ENCODE measurements at regions not wholly inside any gene's neighbourhood (a gene's known extent, or its start where the extent isn't known, plus 50 kb on each side); places are given as distances from the start of the nearest gene placed in this dataset.
"Not testable (repeated sequence)": the region's sequence is repeated elsewhere in the genome, so short reads cannot be mapped to it uniquely, and the experiment has no call there.

DNA sequence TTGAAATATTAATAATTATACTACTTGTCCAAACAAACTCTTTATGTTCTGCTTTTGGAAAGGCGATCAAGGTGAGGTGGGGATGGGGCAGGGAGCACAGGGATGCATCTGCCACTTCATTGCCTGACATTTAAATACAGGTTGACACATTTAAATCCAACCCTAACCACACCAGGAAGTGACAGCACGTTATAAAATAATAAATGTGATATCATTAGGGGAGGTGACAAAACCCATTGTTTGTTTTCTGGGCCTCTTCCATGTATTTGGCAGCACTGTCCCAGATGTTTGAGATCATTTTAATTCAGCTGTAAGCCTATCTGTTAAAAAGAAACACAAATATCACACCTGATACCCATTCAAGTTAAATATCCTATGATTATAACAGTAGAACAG lies 342.4 kb upstream of the ARID1B start:
- H3K36me3 Mint-ChIP-seq, result no peaks in the 10 kb centered on the region
- no peaks in the 10 kb centered on the region for H3K27me3 Mint-ChIP-seq
- H3K27ac Mint-ChIP-seq, result no peak overlapping the region
- ATAC-seq (replicated peaks) (no peak), DNase-seq (no peak)
- H3K9me3 Mint-ChIP-seq, result peaks cover 0 to 7% of the 10 kb centered on the region in 2 donors
- H3K4me1 Mint-ChIP-seq, result no peaks in the 10 kb centered on the region
- H3K4me3 Mint-ChIP-seq, result no peak overlapping the region

DNA sequence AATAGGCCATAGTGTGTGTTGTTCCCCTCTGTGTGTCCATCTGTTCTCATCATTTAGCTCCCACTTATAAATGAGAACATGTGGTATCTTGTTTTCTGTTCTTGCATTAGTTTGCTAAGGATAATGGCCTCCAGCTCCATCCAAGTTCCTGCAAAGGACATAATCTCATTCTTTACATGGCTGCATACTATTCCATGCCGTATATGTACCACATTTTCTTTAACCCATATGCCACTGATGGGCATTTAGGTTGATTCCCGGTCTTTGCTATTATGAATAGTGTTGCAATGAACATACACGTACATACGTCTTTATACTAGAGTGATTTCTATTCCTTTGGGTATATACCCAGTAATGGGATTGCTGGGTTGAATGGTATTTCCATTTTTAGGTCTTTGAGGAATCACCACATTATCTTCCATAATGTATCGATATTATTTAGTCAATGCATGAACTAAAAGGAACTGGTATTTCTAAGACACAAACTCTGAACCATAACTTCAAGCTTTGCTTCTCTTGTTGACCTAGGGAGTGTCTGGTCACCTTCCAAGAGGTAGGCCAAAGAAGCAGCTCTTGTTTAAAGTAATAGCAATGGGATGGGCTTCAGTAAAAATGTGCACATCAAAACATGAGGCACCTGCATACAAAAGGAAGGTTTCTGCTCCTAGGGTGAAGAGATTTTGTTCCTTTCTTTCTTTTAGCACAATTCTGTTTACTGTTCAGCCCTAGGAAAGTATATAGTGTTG lies 343.0 kb upstream of the ARID1B start:
- H3K27me3 Mint-ChIP-seq, result no peaks in the 10 kb centered on the region
- no peaks in the 10 kb centered on the region for H3K4me1 Mint-ChIP-seq
- peaks cover 0 to 7% of the 10 kb centered on the region in 2 donors for H3K9me3 Mint-ChIP-seq
- no peak overlapping the region for H3K4me3 Mint-ChIP-seq
- DNase-seq (no peak), ATAC-seq (replicated peaks) (no peak)
- no peaks in the 10 kb centered on the region for H3K36me3 Mint-ChIP-seq
- no peak overlapping the region for H3K27ac Mint-ChIP-seq

DNA sequence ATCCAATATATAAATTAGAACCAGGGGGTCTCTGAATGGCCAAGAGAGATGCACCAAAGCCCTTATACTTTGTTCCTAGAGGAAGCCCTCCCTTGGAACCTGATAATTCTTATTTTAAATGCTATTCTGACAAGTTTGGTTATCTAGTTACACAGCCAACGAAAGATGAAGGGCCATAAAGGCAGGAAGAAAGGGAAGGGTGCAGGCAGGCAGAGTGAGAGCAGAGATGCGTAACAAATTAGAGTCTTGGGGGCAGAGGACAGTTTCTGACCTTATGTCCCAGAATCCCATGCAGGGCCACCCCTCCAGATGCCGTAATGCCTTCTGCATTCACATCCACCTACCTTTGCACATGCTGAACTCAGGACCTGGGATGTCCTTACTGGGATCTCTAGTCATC lies 344.6 kb upstream of the ARID1B start:
- ATAC-seq (replicated peaks) (no peak), DNase-seq (no peak)
- peaks cover 0 to 7% of the 10 kb centered on the region in 2 donors for H3K9me3 Mint-ChIP-seq
- no peaks in the 10 kb centered on the region for H3K4me1 Mint-ChIP-seq
- H3K4me3 Mint-ChIP-seq, result no peak overlapping the region
- no peaks in the 10 kb centered on the region for H3K27me3 Mint-ChIP-seq
- H3K36me3 Mint-ChIP-seq, result no peaks in the 10 kb centered on the region
- H3K27ac Mint-ChIP-seq, result no peak overlapping the region

DNA sequence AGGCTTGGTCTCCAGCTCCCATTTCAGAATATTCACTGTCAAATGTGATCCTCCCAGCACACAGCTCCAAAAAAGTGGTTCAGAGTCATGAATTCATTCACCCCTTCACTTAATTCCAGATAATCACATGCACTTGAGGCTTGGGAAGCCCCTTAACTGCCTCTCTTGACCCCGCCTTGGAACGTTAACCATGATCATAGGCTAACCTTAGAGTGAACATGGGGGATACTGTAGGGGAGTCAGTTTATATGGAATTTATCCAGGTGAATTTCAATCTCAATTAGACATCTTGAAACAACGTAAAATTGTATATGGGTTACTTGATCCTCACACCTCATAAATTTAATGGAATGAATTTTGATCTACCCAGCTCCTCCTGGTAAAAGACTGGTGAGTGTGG lies 346.8 kb upstream of the ARID1B start:
- Mint-ChIP-seq H3K4me1 (no peaks in the 10 kb centered on the region), H3K4me3 (no peak overlapping the region), H3K9me3 (peaks cover 0 to 6% of the 10 kb centered on the region in 2 donors), H3K27me3 (no peaks in the 10 kb centered on the region), H3K36me3 (no peaks in the 10 kb centered on the region), H3K27ac (no peak overlapping the region)
- ATAC-seq (replicated peaks), result no peak
- no peak for DNase-seq

DNA sequence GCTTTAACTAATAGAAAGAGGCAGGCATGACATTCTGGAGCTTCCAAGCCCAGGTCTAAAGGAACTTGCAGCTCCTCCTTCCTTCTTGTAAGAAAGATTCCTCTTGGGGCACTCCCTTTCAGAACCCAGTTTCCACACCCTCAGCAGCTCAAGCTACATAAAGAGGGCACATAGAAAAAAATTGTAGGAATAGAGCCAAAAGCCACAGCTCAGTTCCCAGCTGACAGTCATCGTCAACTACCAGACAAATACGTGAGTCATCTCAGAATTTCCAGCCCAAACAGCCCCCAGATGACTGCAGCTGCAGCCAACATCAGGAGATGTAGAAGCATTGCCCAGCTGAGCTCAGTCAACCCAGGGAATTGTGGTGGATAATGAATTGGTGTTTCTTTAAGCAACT lies 349.8 kb upstream of the ARID1B start:
- no peaks in the 10 kb centered on the region for H3K27me3 Mint-ChIP-seq
- peaks cover 4 to 5% of the 10 kb centered on the region in 2 donors for H3K9me3 Mint-ChIP-seq
- H3K4me3 Mint-ChIP-seq, result no peak overlapping the region
- ATAC-seq (replicated peaks), result peak; percentile 49 to 76
- peaks cover 4 to 6% of the 10 kb centered on the region in 2 donors for H3K36me3 Mint-ChIP-seq
- H3K27ac Mint-ChIP-seq, result no peak overlapping the region
- H3K4me1 Mint-ChIP-seq, result peaks cover 15 to 23% of the 10 kb centered on the region in 2 donors
- no peak for DNase-seq

DNA sequence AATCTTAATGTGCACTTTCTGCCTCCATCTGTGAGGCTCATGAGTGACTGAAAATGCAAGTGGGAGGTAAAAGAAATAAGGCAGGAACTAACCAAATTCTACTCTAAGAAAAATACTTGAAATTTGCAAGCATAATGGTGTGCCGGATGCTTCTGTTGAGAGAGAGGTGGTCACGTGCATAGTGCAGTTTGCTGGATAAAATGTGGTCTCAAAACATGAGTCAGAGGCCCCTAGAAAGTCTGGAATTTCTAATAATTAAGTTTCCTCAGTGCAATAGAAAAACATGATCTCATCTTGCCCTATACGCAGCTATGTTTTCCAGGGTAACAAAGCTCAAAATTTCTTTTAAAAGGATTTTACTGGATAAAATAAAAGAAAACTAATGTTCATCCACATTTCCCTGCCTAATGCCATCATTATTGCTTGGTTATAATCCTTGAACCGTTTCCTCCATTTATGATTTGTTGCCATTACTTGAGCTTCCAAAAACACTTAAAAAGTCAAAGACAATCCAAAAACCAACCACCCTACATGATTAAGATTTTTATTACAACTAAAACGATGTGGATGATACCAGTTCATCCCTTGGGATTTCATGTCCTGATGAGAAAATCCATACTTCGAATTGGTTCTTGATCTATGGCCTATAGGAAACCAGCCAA lies 351.7 kb upstream of the ARID1B start:
- ATAC-seq (replicated peaks) (no peak), DNase-seq (no peak)
- peaks cover 4 to 6% of the 10 kb centered on the region in 2 donors for H3K36me3 Mint-ChIP-seq
- peaks cover 15 to 24% of the 10 kb centered on the region in 2 donors for H3K4me1 Mint-ChIP-seq
- no peaks in the 10 kb centered on the region for H3K27me3 Mint-ChIP-seq
- no peak overlapping the region for H3K27ac Mint-ChIP-seq
- peaks cover 4 to 8% of the 10 kb centered on the region in 2 donors for H3K9me3 Mint-ChIP-seq
- no peak overlapping the region for H3K4me3 Mint-ChIP-seq

DNA sequence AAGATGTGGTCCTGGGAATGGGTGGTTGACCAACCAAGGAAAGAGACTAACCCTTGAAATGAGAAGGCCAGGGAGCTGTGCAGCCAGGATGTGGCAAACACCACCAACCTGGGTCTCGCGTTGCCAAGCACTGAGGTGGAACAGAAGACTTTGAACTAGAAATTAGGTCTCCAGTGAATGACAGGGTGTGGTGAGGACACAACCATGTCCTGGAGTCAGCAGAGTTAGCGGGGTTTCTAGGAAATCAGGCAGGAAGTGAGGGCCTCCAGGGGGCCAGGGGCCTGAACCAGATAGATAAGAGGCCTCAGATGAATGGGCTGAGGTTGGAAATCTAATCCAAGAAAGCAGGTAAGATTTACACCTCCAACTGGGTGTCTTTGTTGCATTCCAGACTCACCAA lies 353.3 kb upstream of the ARID1B start:
- Mint-ChIP-seq H3K4me1 (peaks cover 15 to 24% of the 10 kb centered on the region in 2 donors), H3K4me3 (no peak overlapping the region), H3K27me3 (no peaks in the 10 kb centered on the region), H3K27ac (no peak overlapping the region), H3K36me3 (peaks cover 4 to 6% of the 10 kb centered on the region in 2 donors), H3K9me3 (peaks cover 4 to 8% of the 10 kb centered on the region in 2 donors)
- DNase-seq (no peak), ATAC-seq (replicated peaks) (peak; percentile 59 to 81)

DNA sequence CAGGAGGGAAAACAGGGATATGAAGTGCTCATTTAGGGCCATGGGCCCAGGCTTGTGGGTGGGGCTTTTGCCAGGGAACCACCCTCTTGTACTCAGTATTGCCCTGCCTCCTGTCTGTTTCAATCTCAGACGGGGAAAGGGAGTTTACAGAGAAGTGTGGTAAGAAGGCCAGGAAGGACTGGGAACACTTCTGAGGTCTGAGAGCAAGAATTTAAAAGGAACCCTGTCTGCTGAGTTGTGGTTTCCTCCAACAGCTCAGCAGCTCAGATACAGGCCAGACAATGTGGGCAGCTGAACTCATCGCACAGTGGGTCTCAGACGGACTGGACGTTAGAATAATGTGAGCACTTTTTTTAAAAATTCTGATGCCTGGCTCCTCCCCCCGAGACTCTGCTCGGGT lies 354.1 kb upstream of the ARID1B start:
- ATAC-seq (replicated peaks), result no peak
- Mint-ChIP-seq H3K4me1 (peaks cover 15 to 24% of the 10 kb centered on the region in 2 donors), H3K4me3 (no peak overlapping the region), H3K27me3 (no peaks in the 10 kb centered on the region), H3K9me3 (peaks cover 4 to 8% of the 10 kb centered on the region in 2 donors), H3K27ac (no peak overlapping the region), H3K36me3 (peaks cover 4 to 6% of the 10 kb centered on the region in 2 donors)
- DNase-seq, result no peak

DNA sequence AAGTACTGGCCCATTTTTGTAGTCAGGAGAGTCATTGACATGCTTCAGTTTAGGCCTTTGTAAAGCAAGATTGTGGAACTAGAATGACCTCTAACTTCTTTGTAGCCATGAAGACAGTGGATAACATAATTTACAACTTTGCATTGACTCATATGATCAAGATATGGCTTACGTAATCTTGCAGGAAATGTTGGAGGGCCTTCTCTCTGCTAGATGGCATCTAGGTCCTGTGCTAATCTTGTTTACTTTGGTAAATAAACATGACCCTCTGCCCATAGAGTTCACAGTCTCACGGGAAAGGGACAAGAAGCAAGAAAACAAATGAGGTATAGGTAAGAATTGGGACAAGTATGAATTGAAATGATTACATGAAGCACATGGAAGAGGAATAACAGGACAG lies 355.2 kb upstream of the ARID1B start:
- ATAC-seq (replicated peaks), result no peak
- Mint-ChIP-seq H3K27me3 (no peaks in the 10 kb centered on the region), H3K4me3 (no peak overlapping the region), H3K4me1 (peaks cover 15 to 24% of the 10 kb centered on the region in 2 donors), H3K27ac (no peak overlapping the region), H3K9me3 (peaks cover 4 to 8% of the 10 kb centered on the region in 2 donors), H3K36me3 (peaks cover 4 to 6% of the 10 kb centered on the region in 2 donors)
- no peak for DNase-seq

DNA sequence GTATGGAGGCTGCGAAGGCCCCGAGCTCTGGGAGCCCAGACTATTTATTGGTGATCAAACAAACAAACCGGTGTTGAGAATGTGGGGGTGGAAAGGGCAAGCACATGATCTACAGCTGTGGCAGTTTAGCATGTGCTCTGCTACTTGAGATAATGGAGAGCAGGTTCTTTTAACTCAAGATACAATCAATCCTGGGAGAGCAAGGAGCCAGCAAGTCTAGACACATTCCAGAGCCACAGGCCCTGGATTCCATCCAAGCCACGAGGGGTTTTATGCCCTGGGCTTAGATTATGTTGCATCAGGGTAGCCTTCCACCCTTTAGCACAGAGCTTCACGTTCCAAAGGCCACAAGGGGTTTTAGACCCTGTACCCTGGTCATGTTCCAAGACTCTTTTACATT lies 355.9 kb upstream of the ARID1B start:
- H3K36me3 Mint-ChIP-seq; ATAC-seq (replicated peaks): not testable (repeated sequence)

DNA sequence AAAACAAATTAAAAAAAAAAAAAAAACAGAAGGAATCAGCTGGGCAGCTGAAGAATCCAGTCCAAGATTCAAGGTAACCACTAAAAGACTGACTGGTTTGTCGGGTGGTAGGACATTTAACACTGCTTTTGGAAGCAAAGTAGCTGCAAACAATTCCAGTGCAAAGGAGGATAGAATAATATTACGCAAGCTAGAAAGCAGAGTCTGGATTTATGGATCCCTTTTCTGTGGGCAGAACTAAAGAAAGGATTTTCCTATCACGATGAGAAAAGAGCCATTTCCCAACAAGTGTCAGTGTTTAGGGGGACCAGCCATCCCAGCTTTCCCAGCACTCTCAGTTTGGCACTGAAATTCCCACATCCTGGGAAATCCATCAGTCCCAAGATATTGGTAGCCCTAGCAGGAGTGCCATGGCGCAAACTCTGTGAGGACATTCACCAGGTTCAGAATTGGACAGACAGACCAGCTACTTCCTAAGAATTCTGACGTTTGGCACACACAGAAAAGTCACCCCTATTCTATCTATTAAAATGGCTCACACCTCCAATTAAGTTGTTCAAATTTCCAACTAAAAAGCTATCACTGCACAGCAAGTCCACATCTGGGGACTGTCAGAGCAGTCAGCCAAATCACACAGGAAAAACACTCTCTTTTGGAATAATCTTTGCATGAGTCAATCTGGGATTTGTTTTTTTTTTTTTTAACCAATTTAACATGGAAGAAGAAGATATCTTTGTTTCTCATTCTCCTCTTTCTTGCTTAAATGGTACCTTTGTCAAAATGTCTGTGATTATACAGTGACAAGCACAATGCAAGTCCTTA lies 356.8 kb upstream of the ARID1B start:
- Mint-ChIP-seq H3K9me3 (peaks cover 4 to 8% of the 10 kb centered on the region in 2 donors), H3K4me3 (no peak overlapping the region), H3K27me3 (no peaks in the 10 kb centered on the region), H3K4me1 (peaks cover 15 to 24% of the 10 kb centered on the region in 2 donors), H3K27ac (no peak overlapping the region), H3K36me3 (peaks cover 4 to 6% of the 10 kb centered on the region in 2 donors)
- no peak for DNase-seq
- ATAC-seq (replicated peaks), result no peak

More for the DNA sequence above, 355.9 kb upstream of the ARID1B start:
- not testable (repeated sequence) for H3K27ac Mint-ChIP-seq, DNase-seq, H3K9me3 Mint-ChIP-seq, H3K4me3 Mint-ChIP-seq, H3K27me3 Mint-ChIP-seq
- peaks cover 15 to 24% of the 10 kb centered on the region in 2 donors for H3K4me1 Mint-ChIP-seq

DNA sequence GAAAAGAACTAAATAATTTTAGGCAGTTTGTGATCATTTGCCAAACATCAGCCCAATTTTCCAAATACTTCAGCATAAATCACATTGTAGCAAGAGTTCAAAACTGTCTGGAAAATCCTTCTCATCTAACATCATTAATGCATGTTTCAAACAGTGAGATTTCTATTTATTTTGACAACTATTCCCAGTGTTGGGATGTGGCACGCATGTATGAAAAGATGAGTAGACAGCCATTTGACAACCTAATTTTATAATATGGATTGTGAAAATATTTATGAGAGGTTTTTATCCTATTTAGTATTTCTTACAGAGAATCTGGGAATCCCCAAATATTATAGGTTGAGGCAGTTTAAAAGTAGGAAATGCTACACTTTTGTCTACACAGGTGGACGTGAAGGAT lies 357.6 kb upstream of the ARID1B start:
- H3K9me3 Mint-ChIP-seq, result peaks cover 4 to 8% of the 10 kb centered on the region in 2 donors
- H3K4me3 Mint-ChIP-seq, result no peak overlapping the region
- peaks cover 4 to 6% of the 10 kb centered on the region in 2 donors for H3K36me3 Mint-ChIP-seq
- H3K4me1 Mint-ChIP-seq, result peaks cover 14 to 24% of the 10 kb centered on the region in 2 donors
- H3K27me3 Mint-ChIP-seq, result no peaks in the 10 kb centered on the region
- DNase-seq, result no peak
- no peak overlapping the region for H3K27ac Mint-ChIP-seq
- no peak for ATAC-seq (replicated peaks)

DNA sequence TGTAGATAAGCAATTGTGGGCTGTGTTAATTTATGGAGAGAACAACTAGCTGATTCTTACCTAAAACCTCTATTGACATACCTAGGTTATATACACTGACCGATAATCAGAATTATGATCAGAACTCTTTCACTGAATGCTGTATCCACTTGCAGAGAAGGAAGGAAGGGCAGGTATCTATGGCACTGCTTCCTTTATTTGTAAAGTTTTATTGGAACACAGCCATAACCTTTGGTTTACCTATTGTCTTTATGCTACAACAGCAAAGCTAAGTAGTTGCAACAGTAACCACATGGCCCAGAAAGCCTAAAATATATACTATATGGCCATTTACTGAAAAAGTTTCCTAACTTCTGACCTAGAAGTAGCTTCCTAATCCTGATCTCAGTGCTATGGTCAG lies 358.9 kb upstream of the ARID1B start:
- ATAC-seq (replicated peaks), result no peak

DNA sequence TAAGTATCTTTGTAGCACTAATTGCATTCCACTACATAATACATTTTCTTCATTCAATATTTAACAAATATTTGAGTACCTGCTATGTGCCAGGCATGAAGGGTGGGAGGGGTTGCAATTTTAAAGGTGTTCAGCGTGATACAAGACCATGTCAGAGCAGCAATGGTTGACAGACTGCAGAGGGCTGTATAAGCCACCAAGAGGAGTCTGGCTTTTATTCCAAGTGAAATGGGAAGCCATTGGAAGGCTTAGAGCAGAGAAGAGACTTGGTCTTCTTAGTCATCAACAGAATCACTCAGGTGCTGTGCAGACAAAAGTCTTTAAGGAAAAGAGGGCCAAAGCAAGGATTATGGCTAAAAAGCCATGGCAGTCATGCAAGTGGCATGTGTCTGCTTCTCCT lies 360.8 kb upstream of the ARID1B start:
- DNase-seq (no peak), ATAC-seq (replicated peaks) (no peak)
- no peak overlapping the region for H3K4me3 Mint-ChIP-seq
- no peaks in the 10 kb centered on the region for H3K27me3 Mint-ChIP-seq
- peaks cover 0 to 1% of the 10 kb centered on the region in 2 donors for H3K9me3 Mint-ChIP-seq
- H3K36me3 Mint-ChIP-seq, result no peaks in the 10 kb centered on the region
- H3K27ac Mint-ChIP-seq, result no peak overlapping the region
- no peaks in the 10 kb centered on the region for H3K4me1 Mint-ChIP-seq

More for the DNA sequence above, 358.9 kb upstream of the ARID1B start:
- H3K27me3 Mint-ChIP-seq, result no peaks in the 10 kb centered on the region
- H3K27ac Mint-ChIP-seq, result no peak overlapping the region
- peaks cover 4 to 11% of the 10 kb centered on the region in 2 donors for H3K4me1 Mint-ChIP-seq
- no peak for DNase-seq
- H3K4me3 Mint-ChIP-seq, result no peak overlapping the region
- H3K9me3 Mint-ChIP-seq, result peaks cover 4 to 6% of the 10 kb centered on the region in 2 donors
- H3K36me3 Mint-ChIP-seq, result peaks cover 4 to 5% of the 10 kb centered on the region in 2 donors
